Astrocyte of the spinal cord (primary cell): ENCODE measurements at regions not wholly inside any gene's neighbourhood (a gene's known extent, or its start where the extent isn't known, plus 50 kb on each side); places are given as distances from the start of the nearest gene placed in this dataset.

Source experiments
- DNase-seq: peaks from one replicate; pipeline ENCODE4 v3.0.0; 2011; ENCODE audit warnings: low read depth, low spot score
- H3K4me3 ChIP-seq: 2 replicates; pipeline ENCODE4 v1.5.1; 2011; ENCODE audit warnings: low read depth, mild to moderate bottlenecking, low read length, moderate library complexity
- CTCF ChIP-seq: IDR thresholded peaks from 2 replicates; pipeline ENCODE4 v1.5.1; 2012; ENCODE audit warnings: low read depth, mild to moderate bottlenecking, low read length, inconsistent platforms
- in situ Hi-C: cut with HindIII; loops from 2 replicates; pipeline ENCODE4 v1.10.0; 2017; ENCODE audit warnings: low sequenced_read_pairs

GRCh38 chr14:104499784-104500760 is 79.5 kb upstream of the C14orf180 start:
- TF ChIP-seq CTCF: no peak

GRCh38 chr14:104502060-104502459 is 77.5 kb upstream of the C14orf180 start:
- in situ Hi-C loops: no loop called here
- TF ChIP-seq CTCF: no peak
- no peak overlapping the region for H3K4me3 ChIP-seq
- DNase-seq: no peak

More at GRCh38 chr14:104499784-104500760, 79.5 kb upstream of the C14orf180 start:
- DNase-seq: no peak
- in situ Hi-C loops: no loop called here
- H3K4me3 ChIP-seq: no peak overlapping the region

GRCh38 chr14:104503691-104504090 is 75.9 kb upstream of the C14orf180 start:
- no peak for TF ChIP-seq CTCF
- no peak for DNase-seq
- no peak overlapping the region for H3K4me3 ChIP-seq
- in situ Hi-C loops: no loop called here

- no peak for TF ChIP-seq CTCF
- no peak for DNase-seq
- in situ Hi-C loops: no loop called here
- no peak overlapping the region for H3K4me3 ChIP-seq
Measured at GRCh38 chr14:104504172-104504735, 75.3 kb upstream of the C14orf180 start.

- H3K4me3 ChIP-seq: no peak overlapping the region
- TF ChIP-seq CTCF: no peak
- in situ Hi-C loops: no loop called here
- no peak for DNase-seq
Measured at GRCh38 chr14:104505085-104506074, 74.2 kb upstream of the C14orf180 start.
